ENCODE measurements at regions not wholly inside any gene's neighbourhood (a gene's known extent, or its start where the extent isn't known, plus 50 kb on each side); places are given as distances from the start of the nearest gene placed in this dataset.

DNA sequence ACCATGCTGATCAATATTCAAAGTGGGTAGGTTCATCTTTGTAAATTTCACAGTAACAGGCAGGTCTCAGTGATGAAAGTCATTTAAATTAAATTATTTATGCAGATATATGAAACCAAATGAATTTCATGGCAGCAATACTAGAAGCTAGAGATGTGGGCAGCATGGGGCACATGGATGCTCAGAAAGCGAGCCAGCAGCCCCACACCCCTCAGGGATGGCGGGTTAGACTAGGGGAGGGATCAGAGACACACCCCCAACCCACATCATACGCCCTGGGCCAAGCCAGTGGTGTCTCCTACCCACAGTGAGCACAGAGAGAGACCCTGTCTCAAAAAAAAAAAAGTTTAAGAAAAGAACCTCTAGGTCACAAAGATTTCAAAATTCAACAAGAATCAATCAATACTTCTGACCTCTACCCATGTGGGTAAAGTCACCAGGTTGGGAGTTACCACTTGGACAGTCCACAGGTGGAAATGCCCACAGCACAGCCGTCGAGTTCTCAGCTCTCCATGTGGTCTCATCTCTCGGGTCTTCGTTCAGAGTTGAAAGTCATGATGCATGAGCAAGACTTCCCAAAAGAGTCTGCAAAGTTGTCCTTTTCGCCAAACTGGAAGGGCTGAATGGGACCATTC is 79.3 kb upstream of the PPP2R2D start:
- H3K9me3 ChIP-seq (ENCODE audit: low read length): no peaks in the 10 kb centered on the region
- no peaks in the 10 kb centered on the region for H3F3A ChIP-seq (ENCODE audit: insufficient read depth, low read length, poor library complexity, severe bottlenecking)
- no peaks in the 10 kb centered on the region for H3K79me2 ChIP-seq (replicated peaks; ENCODE audit: insufficient read depth, low read length)
- H2AFZ ChIP-seq (ENCODE audit: low read depth, low read length): no peak overlapping the region
- H3K9me2 ChIP-seq (ENCODE audit: insufficient read depth, low read length): no peaks in the 10 kb centered on the region
- H3K27ac ChIP-seq (ENCODE audit: low read length): no peak overlapping the region
- H4K20me1 ChIP-seq (ENCODE audit: insufficient read depth): no peaks in the 10 kb centered on the region
- no peaks in the 10 kb centered on the region for H3K36me3 ChIP-seq (ENCODE audit: insufficient read depth, low read length)
- no peaks in the 10 kb centered on the region for H3K27me3 ChIP-seq (ENCODE audit: insufficient read depth, low read depth, low read length)
- no peak overlapping the region for H3K4me2 ChIP-seq (ENCODE audit: low read length)
- H3K4me3 ChIP-seq (ENCODE audit: low read length): no peak overlapping the region
- no peak for TF ChIP-seq MXI1 (conservative IDR thresholded peaks at IDR 0.05; ENCODE audit: poor library complexity, severe bottlenecking)
- TF ChIP-seq, protein P1, sequence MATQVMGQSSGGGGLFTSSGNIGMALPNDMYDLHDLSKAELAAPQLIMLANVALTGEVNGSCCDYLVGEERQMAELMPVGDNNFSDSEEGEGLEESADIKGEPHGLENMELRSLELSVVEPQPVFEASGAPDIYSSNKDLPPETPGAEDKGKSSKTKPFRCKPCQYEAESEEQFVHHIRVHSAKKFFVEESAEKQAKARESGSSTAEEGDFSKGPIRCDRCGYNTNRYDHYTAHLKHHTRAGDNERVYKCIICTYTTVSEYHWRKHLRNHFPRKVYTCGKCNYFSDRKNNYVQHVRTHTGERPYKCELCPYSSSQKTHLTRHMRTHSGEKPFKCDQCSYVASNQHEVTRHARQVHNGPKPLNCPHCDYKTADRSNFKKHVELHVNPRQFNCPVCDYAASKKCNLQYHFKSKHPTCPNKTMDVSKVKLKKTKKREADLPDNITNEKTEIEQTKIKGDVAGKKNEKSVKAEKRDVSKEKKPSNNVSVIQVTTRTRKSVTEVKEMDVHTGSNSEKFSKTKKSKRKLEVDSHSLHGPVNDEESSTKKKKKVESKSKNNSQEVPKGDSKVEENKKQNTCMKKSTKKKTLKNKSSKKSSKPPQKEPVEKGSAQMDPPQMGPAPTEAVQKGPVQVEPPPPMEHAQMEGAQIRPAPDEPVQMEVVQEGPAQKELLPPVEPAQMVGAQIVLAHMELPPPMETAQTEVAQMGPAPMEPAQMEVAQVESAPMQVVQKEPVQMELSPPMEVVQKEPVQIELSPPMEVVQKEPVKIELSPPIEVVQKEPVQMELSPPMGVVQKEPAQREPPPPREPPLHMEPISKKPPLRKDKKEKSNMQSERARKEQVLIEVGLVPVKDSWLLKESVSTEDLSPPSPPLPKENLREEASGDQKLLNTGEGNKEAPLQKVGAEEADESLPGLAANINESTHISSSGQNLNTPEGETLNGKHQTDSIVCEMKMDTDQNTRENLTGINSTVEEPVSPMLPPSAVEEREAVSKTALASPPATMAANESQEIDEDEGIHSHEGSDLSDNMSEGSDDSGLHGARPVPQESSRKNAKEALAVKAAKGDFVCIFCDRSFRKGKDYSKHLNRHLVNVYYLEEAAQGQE (IDR thresholded peaks at IDR 0.05; ENCODE audit: borderline replicate concordance): no peak
- H3K9ac ChIP-seq (ENCODE audit: low read length): no peak overlapping the region

DNA sequence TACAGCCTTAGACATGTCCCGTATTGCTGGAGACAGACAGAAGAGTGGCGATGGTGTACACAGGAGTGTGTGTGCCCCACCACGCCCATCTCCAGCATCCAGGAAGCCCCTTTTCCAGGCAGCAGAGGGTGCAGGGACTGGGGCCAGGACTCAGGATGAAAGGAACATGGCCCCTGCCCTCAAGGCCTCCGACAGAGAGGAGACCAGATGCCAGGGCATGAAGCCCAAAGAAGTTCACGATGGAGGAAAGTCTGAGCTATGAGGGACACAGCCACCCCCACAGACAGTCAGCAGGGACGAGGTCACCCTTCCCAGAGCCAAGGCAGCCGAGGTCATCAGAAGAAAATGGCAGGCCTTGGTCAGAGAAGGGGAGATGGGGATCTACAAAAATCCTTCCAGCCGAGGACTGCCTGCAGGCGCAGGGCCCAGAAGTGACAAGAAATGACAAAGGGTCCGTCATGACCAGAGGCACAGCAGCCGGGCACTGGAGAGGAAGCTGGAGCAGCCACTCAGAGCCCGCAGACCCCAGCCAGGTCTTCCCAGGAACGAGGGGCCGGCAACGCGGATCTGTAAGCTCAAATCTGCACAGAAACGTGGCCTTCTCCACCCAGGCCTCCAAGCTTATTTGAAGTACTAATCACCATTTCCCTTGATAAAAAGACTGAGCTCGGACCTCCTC is 78.7 kb upstream of the PPP2R2D start:
- H3K9me2 ChIP-seq (ENCODE audit: insufficient read depth, low read length): no peaks in the 10 kb centered on the region
- H3K79me2 ChIP-seq (replicated peaks; ENCODE audit: insufficient read depth, low read length): no peaks in the 10 kb centered on the region
- H3K27ac ChIP-seq (ENCODE audit: low read length): no peak overlapping the region
- H3K36me3 ChIP-seq (ENCODE audit: insufficient read depth, low read length): no peaks in the 10 kb centered on the region
- no peak overlapping the region for H3K4me3 ChIP-seq (ENCODE audit: low read length)
- no peaks in the 10 kb centered on the region for H3K9me3 ChIP-seq (ENCODE audit: low read length)
- H4K20me1 ChIP-seq (ENCODE audit: insufficient read depth): no peaks in the 10 kb centered on the region
- no peaks in the 10 kb centered on the region for H3F3A ChIP-seq (ENCODE audit: insufficient read depth, low read length, poor library complexity, severe bottlenecking)
- no peaks in the 10 kb centered on the region for H3K27me3 ChIP-seq (ENCODE audit: insufficient read depth, low read depth, low read length)
- TF ChIP-seq MXI1 (conservative IDR thresholded peaks at IDR 0.05; ENCODE audit: poor library complexity, severe bottlenecking) (no peak), TAF1 (IDR thresholded peaks at IDR 0.05; ENCODE audit: low read depth) (no peak), EP300 (conservative IDR thresholded peaks at IDR 0.05; ENCODE audit: poor library complexity, severe bottlenecking) (no peak), POLR2AphosphoS5 (IDR thresholded peaks at IDR 0.05) (no peak), SMC3 (conservative IDR thresholded peaks at IDR 0.05; ENCODE audit: poor library complexity) (no peak), EZH2 (IDR thresholded peaks at IDR 0.05; ENCODE audit: borderline replicate concordance, insufficient read depth, low read length, poor library complexity, severe bottlenecking) (no peak), RAD21 (conservative IDR thresholded peaks at IDR 0.05) (no peak)
- TF ChIP-seq, protein P2, sequence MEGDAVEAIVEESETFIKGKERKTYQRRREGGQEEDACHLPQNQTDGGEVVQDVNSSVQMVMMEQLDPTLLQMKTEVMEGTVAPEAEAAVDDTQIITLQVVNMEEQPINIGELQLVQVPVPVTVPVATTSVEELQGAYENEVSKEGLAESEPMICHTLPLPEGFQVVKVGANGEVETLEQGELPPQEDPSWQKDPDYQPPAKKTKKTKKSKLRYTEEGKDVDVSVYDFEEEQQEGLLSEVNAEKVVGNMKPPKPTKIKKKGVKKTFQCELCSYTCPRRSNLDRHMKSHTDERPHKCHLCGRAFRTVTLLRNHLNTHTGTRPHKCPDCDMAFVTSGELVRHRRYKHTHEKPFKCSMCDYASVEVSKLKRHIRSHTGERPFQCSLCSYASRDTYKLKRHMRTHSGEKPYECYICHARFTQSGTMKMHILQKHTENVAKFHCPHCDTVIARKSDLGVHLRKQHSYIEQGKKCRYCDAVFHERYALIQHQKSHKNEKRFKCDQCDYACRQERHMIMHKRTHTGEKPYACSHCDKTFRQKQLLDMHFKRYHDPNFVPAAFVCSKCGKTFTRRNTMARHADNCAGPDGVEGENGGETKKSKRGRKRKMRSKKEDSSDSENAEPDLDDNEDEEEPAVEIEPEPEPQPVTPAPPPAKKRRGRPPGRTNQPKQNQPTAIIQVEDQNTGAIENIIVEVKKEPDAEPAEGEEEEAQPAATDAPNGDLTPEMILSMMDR (IDR thresholded peaks at IDR 0.05; ENCODE audit: poor library complexity, severe bottlenecking): no peak
- TF ChIP-seq, protein P1 (IDR thresholded peaks at IDR 0.05; ENCODE audit: borderline replicate concordance): no peak
- no peak overlapping the region for H2AFZ ChIP-seq (ENCODE audit: low read depth, low read length)
- no peak overlapping the region for H3K9ac ChIP-seq (ENCODE audit: low read length)
- no peak overlapping the region for H3K4me2 ChIP-seq (ENCODE audit: low read length)
